ENCODE measurements at regions not wholly inside any gene's neighbourhood (a gene's known extent, or its start where the extent isn't known, plus 50 kb on each side); places are given as distances from the start of the nearest gene placed in this dataset.

- POLR2A ChIA-PET, result no interaction called here
These were observed 238.3 kb downstream of the HACE1 start for GRCh38 chr6:104621396-104621795.

GRCh38 chr6:104617591-104617990 lies 242.1 kb downstream of the HACE1 start:
- ChIA-PET POLR2A (no interaction called here), CTCF (no interaction called here)

More at GRCh38 chr6:104621396-104621795, 238.3 kb downstream of the HACE1 start:
- CTCF ChIA-PET, result no interaction called here

GRCh38 chr6:104614394-104614793 lies 245.3 kb downstream of the HACE1 start:
- ChIA-PET CTCF (no interaction called here), POLR2A (no interaction called here)

- ChIA-PET POLR2A (no interaction called here), CTCF (no interaction called here)
These were observed 246.2 kb downstream of the HACE1 start for GRCh38 chr6:104613416-104614001.

GRCh38 chr6:104612541-104612940 lies 247.2 kb downstream of the HACE1 start:
- ChIA-PET CTCF (no interaction called here), POLR2A (no interaction called here)

GRCh38 chr6:104608101-104608500 lies 251.6 kb downstream of the HACE1 start:
- ChIA-PET POLR2A (no interaction called here), CTCF (no interaction called here)

GRCh38 chr6:104607501-104607900 lies 252.2 kb downstream of the HACE1 start:
- ChIA-PET CTCF (no interaction called here), POLR2A (no interaction called here)

GRCh38 chr6:104606361-104606760 lies 253.4 kb downstream of the HACE1 start:
- CTCF ChIA-PET, result no interaction called here
- POLR2A ChIA-PET, result no interaction called here

- POLR2A ChIA-PET, result no interaction called here
- CTCF ChIA-PET, result no interaction called here
These were observed 255.0 kb downstream of the HACE1 start for GRCh38 chr6:104604685-104605084.

GRCh38 chr6:104603108-104603745 lies 256.5 kb downstream of the HACE1 start:
- ChIA-PET CTCF (no interaction called here), POLR2A (interaction anchor here (0.5 kb wide), 1 partner anchor 246 kb away, joined by 3 read pairs; no protein-coding TSS in a partner anchor)

- POLR2A ChIA-PET, result no interaction called here
- CTCF ChIA-PET, result no interaction called here
These were observed 258.0 kb downstream of the HACE1 start for GRCh38 chr6:104601721-104602120.

- POLR2A ChIA-PET, result no interaction called here
- CTCF ChIA-PET, result no interaction called here
These were observed 258.5 kb downstream of the HACE1 start for GRCh38 chr6:104601131-104601651.

GRCh38 chr6:104600639-104600931 lies 259.1 kb downstream of the HACE1 start:
- POLR2A ChIA-PET, result no interaction called here
- CTCF ChIA-PET, result no interaction called here

GRCh38 chr6:104599821-104600638 lies 259.7 kb downstream of the HACE1 start:
- CTCF ChIA-PET, result no interaction called here
- POLR2A ChIA-PET, result no interaction called here

GRCh38 chr6:104597541-104598050 lies 262.1 kb downstream of the HACE1 start:
- CTCF ChIA-PET, result no interaction called here
- POLR2A ChIA-PET, result no interaction called here

GRCh38 chr6:104596091-104596490 lies 263.6 kb downstream of the HACE1 start:
- CTCF ChIA-PET, result no interaction called here
- POLR2A ChIA-PET, result no interaction called here

- POLR2A ChIA-PET, result no interaction called here
- CTCF ChIA-PET, result no interaction called here
These were observed 264.4 kb downstream of the HACE1 start for GRCh38 chr6:104595311-104595820.

GRCh38 chr6:104591573-104592334 lies 268.0 kb downstream of the HACE1 start:
- POLR2A ChIA-PET, result no interaction called here
- CTCF ChIA-PET, result no interaction called here

- CTCF ChIA-PET, result no interaction called here
- POLR2A ChIA-PET, result no interaction called here
These were observed 269.8 kb downstream of the HACE1 start for GRCh38 chr6:104589940-104590339.

GRCh38 chr6:104585646-104586045 lies 274.1 kb downstream of the HACE1 start:
- ChIA-PET POLR2A (no interaction called here), CTCF (no interaction called here)
